NCI-H226 (cell line): ENCODE measurements at regions not wholly inside any gene's neighbourhood (a gene's known extent, or its start where the extent isn't known, plus 50 kb on each side); places are given as distances from the start of the nearest gene placed in this dataset.
"Not testable (repeated sequence)": the region's sequence is repeated elsewhere in the genome, so short reads cannot be mapped to it uniquely, and the experiment has no call there.

Source experiments
- DNase-seq: peaks from one replicate; pipeline ENCODE4 v3.0.0-alpha.2; 2015

- DNase-seq = peak; percentile 40
Observed at GRCh38 chr16:5216441-5217080, 119.0 kb upstream of the EEF2KMT start.

GRCh38 chr16:5215901-5216300 lies 118.3 kb upstream of the EEF2KMT start:
- DNase-seq = peak; percentile 29

- no peak for DNase-seq
Observed at GRCh38 chr16:5214466-5214865, 116.9 kb upstream of the EEF2KMT start.

- not testable (repeated sequence) for DNase-seq
Observed at GRCh38 chr16:5212501-5212900, 114.9 kb upstream of the EEF2KMT start.

- DNase-seq = peak; percentile 28
Observed at GRCh38 chr16:5207862-5208498, 110.4 kb upstream of the EEF2KMT start.

GRCh38 chr16:5207001-5207523 lies 109.5 kb upstream of the EEF2KMT start:
- DNase-seq = no peak

GRCh38 chr16:5206331-5206990 lies 108.9 kb upstream of the EEF2KMT start:
- no peak for DNase-seq

- no peak for DNase-seq
Observed at GRCh38 chr16:5205361-5206040, 107.9 kb upstream of the EEF2KMT start.

GRCh38 chr16:5203675-5204074 lies 106.1 kb upstream of the EEF2KMT start:
- not testable (repeated sequence) for DNase-seq

GRCh38 chr16:5200123-5200522 lies 102.5 kb upstream of the EEF2KMT start:
- DNase-seq = no peak

GRCh38 chr16:5196204-5196603 lies 98.6 kb upstream of the EEF2KMT start:
- no peak for DNase-seq

- DNase-seq = no peak
Observed at GRCh38 chr16:5193861-5194260, 96.3 kb upstream of the EEF2KMT start.

- no peak for DNase-seq
Observed at GRCh38 chr16:5188989-5189352, 91.4 kb upstream of the EEF2KMT start.

GRCh38 chr16:5188318-5188988 lies 90.9 kb upstream of the EEF2KMT start:
- DNase-seq = peak; percentile 11

GRCh38 chr16:5187402-5187952 lies 89.9 kb upstream of the EEF2KMT start:
- DNase-seq = no peak

- DNase-seq = no peak
Observed at GRCh38 chr16:5186381-5186903, 88.8 kb upstream of the EEF2KMT start.

- DNase-seq = no peak
Observed at GRCh38 chr16:5176505-5176904, 78.9 kb upstream of the EEF2KMT start.

GRCh38 chr16:5175266-5175665 lies 77.7 kb upstream of the EEF2KMT start:
- no peak for DNase-seq

- no peak for DNase-seq
Observed at GRCh38 chr16:5166486-5166885, 68.9 kb upstream of the EEF2KMT start.

GRCh38 chr16:5165429-5165828 lies 67.8 kb upstream of the EEF2KMT start:
- DNase-seq = not testable (repeated sequence)

GRCh38 chr16:5162801-5163200 lies 65.2 kb upstream of the EEF2KMT start:
- DNase-seq = not testable (repeated sequence)

- not testable (repeated sequence) for DNase-seq
Observed at GRCh38 chr16:5161888-5162287, 64.3 kb upstream of the EEF2KMT start.
